ENCODE measurements at regions not wholly inside any gene's neighbourhood (a gene's known extent, or its start where the extent isn't known, plus 50 kb on each side); places are given as distances from the start of the nearest gene placed in this dataset.
"Not testable (repeated sequence)": the region's sequence is repeated elsewhere in the genome, so short reads cannot be mapped to it uniquely, and the experiment has no call there.

- DNase-seq: no peak
Observed at GRCh38 chr7:34406848-34407530, 251.0 kb upstream of the NPSR1 start.

DNA sequence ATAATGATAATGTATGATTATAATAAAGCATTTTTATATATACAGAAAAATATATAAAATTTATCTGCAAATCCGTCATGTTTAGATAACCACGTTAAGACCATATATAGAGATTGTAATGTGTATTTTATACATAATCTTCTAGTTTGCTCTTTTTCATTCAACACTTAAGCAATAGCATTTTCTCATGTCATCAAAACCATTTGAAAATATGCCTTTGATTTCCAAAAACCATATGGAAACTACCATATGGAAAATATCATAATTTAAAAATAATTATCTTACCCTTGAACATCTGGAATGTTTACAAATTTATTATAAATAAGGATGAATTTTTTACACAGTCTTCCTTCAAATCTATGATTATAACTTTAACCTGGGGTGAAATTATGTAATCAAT lies 250.4 kb upstream of the NPSR1 start:
- no peak for DNase-seq

GRCh38 chr7:34417781-34418180 lies 240.2 kb upstream of the NPSR1 start:
- DNase-seq: no peak

GRCh38 chr7:34421526-34421925 lies 236.5 kb upstream of the NPSR1 start:
- no peak for DNase-seq

DNA sequence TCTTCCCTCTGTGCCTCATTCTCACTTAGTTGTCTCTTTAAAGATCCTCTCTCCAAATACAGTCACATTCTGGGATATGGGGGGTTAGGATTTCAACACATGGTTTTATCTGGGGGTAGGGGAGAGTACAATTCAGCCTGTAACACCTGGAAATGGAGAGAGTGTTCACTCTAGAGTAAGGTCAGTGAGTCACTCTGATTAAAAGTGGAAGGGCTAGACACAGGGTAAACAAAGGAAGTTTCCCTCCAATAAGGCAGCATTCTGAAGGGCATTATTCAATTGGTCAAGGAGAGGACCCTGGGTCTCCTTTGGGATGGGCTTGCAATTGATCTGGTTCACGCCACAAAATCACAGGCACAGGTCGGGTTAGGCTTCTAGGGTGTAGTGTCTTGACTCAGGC lies 232.8 kb upstream of the NPSR1 start:
- no peak for DNase-seq

DNA sequence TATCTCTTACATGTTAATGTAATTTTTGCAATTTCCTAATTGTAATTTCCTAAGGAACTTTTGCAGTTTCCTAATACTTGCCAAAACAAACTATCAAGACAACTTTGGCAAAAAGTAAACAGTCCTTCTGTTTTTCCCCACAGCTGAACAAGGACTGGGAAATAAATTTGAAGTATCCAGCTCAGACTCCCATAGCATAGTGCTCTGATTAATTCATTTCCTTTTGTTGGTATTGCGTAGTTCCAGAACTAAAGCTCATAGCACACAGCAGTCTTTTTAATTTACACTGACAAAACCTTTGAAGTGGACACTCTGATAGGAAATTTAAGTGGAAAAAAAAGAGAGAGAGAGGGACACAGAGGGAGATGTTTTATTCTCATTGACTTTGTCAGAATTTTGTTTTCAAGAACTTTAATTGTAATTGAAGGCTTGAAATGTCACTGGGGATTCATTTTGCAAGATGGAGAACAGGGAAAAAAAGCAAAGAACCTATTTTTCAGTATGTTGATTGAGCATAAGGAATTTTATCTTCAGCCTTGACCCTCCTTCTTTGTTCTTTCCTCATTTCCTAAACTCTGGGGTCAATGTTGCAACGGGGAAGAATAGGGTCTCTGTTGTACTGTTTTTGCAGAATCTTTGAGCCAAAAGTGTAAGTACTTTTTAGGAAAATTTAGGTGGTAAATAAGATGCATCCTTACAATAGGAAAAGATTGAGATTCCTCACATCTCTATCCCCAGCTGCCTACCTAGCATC lies 232.2 kb upstream of the NPSR1 start:
- no peak for DNase-seq

- peak; percentile 2 for DNase-seq
Observed at GRCh38 chr7:34430456-34430855, 227.6 kb upstream of the NPSR1 start.

- DNase-seq: no peak
Observed at GRCh38 chr7:34438436-34438835, 219.6 kb upstream of the NPSR1 start.

DNA sequence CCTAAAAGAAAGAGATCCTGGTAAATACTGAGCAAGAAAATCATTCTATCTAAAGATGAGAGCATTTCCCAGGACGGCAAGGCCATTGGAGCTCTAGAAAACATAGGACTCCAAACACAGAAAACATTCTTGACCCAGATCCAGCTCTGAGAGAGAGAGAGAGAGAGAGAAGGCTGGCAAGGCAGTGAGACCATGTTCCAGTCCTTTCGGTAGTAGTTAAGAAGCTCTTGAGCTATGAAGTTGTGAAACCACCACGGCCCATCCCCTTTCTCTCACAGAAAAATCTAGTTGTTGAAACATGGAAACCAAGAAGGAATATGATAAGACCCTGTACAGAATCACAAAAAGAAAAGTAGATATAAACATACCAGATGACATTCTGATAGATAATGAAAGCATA lies 212.4 kb upstream of the NPSR1 start:
- DNase-seq: no peak

GRCh38 chr7:34448531-34448930 lies 209.5 kb upstream of the NPSR1 start:
- not testable (repeated sequence) for DNase-seq

GRCh38 chr7:34449765-34450164 lies 208.3 kb upstream of the NPSR1 start:
- no peak for DNase-seq

DNA sequence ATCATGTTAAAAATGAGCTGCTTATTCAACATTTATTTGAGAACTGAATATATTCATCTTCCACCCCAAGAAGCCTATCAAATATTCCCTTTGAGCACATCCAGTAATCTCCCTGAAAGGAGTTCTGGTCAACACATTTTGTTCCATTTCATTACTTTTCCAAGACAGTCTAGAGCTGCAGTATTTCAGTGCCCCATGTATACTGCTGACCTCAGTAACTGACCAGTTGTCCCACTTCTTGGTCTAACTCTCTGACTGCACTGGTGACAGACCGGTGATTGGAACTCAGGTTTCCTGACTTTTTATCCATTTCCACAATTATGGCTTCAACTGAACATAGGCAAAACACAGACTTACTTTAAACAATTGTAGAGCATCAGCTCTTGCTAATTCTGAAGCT lies 206.8 kb upstream of the NPSR1 start:
- no peak for DNase-seq

DNA sequence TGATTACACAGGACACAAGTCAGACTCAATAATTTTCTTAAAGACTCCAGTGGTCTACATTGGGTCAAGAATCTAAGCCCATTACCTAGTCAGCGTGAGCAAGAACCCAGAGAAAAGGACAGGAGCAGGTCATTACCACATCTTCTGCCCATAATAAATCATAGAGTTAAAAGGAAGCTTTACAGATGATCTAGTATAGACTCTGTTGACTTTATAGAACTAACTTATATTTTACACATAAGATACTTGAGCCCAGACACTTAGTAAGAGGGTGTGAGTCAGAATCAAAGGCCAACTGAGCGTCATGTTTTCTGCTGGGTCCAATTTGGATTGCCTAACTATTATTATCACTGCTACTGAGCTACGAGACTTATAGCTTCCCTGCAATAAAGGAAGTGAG lies 206.1 kb upstream of the NPSR1 start:
- DNase-seq: no peak

DNA sequence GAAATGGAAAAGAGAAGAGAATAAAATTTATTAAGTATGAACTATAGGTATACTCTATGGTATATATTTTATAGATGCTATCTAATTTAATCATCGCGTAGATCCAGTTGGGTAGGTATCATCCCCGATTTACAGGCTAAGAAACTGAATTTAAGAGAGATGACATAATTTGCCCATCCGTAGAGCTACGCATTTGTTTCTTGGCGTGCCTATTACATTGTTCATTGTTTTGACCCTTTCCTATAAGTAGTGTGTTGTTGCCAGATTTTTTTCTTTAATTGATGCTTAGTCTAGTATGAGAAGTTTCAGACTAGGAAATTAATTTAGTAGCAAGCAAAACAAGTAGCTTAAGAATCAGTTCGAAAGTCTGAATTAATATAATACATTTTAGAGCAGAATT lies 205.7 kb upstream of the NPSR1 start:
- DNase-seq: no peak

DNA sequence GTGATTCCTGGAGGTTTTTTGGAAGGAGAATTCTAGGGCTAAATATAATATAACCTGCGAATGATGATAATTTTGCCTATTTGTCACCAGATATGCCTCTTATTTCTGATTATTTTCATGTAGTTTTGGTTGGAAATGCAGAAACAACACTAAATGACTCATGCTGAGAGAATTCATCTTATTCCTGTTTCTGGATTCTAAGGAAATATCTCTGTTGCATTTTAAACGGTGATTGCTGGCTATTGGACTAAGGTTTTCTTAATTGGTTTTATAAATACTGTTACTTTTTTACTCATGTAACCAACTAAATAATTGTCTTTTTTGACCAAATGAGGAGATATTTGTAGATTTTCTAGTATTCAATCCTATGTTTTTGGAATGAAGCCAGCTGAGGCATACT lies 204.9 kb upstream of the NPSR1 start:
- DNase-seq: no peak

GRCh38 chr7:34454381-34454780 lies 203.6 kb upstream of the NPSR1 start:
- DNase-seq: no peak

DNA sequence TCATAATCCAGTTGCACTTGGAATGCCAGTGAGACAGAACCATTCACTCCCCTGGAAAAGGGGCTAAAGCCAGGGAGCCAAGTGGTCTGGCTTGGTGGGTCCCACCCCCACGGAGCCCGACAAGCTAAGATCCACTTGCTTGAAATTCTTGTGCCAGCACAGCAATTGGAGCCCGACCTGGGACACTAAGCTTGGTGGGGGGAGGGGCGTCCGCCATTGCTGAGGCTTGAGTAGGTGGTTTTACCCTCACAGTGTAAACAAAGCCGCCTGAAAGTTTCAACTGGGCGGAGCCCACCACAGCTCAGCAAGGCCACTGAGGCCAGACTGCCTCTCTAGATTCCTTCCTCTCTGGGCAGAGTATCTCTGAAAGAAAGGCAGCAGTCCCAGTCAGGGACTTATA lies 200.7 kb upstream of the NPSR1 start:
- DNase-seq: no peak

DNA sequence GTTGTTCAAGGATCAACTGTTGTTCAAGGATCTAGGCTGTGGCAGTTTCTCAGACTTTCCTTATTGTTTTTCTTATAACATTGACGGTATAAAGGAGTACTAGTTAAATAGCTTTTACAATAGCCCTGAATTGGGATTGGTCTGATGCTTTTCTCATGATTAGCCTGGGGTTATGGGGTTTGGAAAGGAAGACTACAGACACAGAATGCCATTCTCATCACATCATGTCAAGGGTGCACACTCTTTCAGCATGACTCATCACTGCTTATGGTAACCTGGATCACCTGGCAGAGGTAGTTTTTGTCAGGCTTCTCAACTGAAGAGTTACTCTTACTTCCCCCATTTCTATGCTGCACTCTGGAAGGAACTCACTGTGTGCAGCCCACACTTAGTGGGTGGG lies 194.2 kb upstream of the NPSR1 start:
- no peak for DNase-seq

- DNase-seq: no peak
Observed at GRCh38 chr7:34471844-34472243, 186.2 kb upstream of the NPSR1 start.

DNA sequence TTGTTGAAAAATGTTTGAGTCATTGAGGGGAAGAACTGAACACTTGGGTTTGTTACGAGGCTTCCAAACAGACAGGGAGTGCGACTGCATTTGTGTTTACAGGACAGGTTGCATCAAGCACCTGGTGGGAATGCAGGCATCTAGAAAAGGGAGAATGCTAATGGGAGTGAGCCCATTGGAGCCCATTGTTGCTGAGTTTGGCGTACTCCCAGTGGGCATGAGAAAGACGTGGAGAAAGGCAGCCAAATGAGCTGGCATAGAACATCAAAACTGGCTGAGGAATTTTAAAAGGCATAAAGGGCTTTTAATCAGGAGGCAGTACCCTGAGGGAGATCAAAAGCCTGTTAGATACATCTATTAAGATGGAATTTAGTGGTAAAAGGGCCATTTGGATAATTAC lies 171.6 kb upstream of the NPSR1 start:
- no peak for DNase-seq

GRCh38 chr7:34487391-34488115 lies 170.5 kb upstream of the NPSR1 start:
- DNase-seq: no peak

- no peak for DNase-seq
Observed at GRCh38 chr7:34488766-34489165, 169.3 kb upstream of the NPSR1 start.

DNA sequence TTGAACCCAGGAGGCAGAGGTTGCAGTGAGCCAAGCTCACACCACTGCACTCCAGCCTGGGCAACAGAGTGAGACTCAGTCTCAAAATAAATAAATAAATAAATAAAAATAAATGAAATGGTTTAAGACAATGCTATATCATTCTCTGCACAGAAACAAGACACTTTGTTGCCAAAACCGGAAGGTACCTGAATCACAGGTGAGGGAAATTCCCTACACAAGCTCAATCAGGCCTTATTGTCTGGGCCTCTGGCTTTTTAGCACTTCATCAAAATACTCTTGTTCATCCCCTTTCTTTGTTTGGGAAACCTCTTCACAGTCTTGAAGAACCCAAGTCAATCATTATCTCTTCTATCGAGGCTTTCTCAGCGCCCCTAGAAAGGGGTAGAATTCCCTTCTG lies 166.1 kb upstream of the NPSR1 start:
- no peak for DNase-seq

DNA sequence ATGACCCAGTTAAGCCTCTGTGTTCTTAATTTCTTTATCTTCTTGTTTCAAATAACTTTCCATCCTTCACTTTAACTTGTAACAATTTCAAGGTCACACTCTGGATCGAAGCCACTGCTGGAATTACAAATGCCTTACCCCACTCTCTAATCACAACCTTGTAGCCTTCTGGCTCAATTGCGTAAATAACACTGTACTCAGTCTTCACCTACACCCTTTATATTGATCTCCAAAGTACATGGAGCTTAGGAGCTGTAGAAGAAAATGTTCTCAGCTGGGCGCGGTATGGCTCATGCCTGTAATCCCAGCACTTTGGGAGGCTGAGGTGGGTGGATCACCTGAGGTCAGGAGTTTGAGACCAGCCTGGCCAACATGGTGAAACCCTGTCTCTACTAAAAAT lies 164.3 kb upstream of the NPSR1 start:
- no peak for DNase-seq
